Cerebellar cortex (tissue), 1 donor: ENCODE measurements at regions not wholly inside any gene's neighbourhood (a gene's known extent, or its start where the extent isn't known, plus 50 kb on each side); places are given as distances from the start of the nearest gene placed in this dataset.

ENCODE experiments used
- DNase-seq: peaks from one replicate; pipeline ENCODE4 v3.0.0-alpha.2; 2015; ENCODE audit warnings: low spot score

DNA sequence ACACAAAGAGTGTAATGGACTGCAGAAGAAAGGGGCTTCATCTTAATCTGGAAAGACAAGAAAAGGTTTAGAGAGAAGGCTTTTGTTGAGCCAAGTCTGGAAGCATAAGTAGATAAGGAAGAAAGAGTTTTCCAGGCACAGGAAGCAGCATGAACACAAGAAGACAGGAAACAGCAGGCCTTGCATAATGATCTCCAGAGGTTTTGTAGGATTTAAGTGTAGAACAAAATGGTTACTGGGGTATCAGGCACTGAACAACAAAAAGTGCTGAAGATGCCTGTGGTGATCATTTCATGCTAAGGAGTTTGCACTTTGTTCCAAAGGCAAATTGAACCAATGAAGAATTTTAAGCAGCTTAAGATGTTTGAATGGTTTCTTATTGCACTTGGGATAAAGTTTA lies 281.6 kb upstream of the TANK start:
- no peak for DNase-seq

DNA sequence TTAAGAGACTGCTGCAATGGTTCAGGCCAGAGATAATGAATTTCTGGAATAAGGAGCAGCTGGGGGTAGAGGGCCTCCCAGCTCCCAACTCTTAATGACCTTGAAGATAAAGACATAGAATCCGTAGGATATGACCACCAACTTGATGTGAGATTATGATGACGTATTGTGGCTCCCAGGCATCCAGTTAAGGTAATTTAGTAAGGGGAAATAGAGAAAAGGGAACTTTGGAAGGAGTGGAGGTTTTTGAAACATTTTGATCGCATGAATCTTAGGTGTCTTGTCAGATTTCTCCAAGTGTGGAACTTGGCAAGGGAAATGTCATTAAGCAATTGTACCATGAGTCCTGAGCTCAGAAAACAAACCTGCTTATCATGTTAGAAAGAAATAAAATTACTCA lies 277.3 kb upstream of the TANK start:
- DNase-seq = no peak

GRCh38 chr2:160884056-160884455 lies 276.2 kb upstream of the TANK start:
- no peak for DNase-seq

DNA sequence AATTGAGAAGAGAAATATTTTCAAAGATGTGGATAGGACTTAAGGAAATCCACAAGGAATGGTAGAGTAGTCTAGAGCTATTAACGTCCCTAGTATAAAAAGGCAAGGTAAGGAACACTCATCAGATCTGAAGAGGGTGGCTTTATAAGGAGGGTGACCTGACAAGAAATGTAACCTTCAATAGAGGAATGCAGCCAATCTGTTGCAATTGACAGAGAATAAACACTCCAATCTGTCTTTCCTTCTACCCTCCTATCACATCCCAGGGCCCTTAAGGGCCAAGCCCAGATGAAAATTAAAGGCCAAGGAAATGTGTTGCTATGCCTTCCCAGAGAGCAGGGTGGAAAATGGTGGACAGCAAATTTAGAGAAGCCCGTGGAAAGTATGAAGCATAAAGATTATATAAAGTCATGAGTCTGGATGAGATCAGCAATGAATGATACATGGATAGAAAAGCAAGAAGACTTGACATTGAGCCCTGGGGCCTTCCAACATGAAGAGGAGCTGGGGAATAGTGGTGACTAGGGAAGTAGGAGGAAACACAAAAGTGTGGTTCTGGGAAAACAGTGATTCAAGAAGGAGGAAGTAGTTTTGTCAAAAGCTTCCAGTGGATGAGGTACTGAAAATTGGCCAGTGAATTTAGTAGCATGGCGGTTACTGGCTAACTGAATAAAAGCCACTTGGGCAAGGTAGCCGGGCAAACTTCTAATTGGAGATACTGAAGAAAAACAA lies 270.6 kb upstream of the TANK start:
- no peak for DNase-seq

- no peak for DNase-seq
Observed at GRCh38 chr2:160890667-160891352, 269.4 kb upstream of the TANK start.

DNA sequence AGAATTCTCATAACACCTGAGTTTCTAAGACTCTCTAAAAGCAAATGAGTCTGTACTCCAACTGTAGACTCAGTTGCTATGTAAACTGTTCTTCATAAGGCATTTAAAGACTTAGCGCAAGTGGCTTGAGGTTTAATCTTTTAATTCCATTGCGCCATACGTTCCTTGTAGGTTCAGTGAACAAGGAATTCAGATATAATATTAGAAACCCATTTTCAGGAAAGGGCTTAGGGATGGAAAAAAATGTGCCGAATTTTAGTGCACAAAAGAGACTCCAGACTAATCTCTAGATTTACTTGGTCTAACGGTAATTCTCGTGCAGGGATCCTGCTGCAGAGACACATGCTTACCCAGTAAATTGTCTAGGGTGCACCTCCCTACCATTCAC lies 268.9 kb upstream of the TANK start:
- no peak for DNase-seq

DNA sequence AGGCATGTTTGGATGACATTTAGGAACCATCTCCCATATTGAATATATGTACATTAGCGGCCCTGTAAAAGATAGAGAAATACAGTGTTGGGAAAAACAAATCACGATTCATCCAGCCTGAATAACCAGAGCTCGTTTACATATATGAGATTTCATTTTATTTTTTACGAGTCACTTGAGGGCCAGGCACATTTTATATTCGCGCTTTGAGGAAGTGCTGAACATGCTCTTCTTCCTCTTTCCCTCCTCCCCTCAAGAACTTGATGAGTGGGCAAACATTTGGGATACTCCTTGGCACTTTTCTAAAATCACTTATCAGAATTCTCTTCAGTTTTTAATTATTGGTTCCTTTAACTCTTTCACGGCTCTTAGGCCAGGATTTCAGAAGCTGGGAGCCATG lies 268.0 kb upstream of the TANK start:
- no peak for DNase-seq

- DNase-seq = no peak
Observed at GRCh38 chr2:160893581-160893980, 266.6 kb upstream of the TANK start.

GRCh38 chr2:160898581-160899307 lies 261.5 kb upstream of the TANK start:
- DNase-seq = no peak

DNA sequence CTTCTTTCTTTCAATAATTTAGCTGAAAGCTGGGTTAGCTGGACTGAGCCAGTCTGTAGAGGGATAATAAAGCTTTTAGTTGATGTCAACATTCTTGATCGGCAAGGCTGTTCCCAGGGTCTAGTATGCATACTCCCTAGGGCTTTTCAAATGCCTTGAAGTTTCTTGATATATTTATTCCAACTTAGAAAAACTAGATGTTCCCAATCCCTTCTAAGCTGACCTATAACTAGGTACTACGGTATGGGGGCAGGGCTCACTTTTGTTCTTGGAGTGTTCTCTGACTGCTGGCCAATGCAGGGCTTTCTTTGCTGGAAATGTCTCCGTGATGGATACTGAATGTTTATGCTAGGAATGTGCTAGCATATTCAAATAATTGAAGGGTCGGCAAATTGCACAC lies 258.6 kb upstream of the TANK start:
- DNase-seq = no peak

DNA sequence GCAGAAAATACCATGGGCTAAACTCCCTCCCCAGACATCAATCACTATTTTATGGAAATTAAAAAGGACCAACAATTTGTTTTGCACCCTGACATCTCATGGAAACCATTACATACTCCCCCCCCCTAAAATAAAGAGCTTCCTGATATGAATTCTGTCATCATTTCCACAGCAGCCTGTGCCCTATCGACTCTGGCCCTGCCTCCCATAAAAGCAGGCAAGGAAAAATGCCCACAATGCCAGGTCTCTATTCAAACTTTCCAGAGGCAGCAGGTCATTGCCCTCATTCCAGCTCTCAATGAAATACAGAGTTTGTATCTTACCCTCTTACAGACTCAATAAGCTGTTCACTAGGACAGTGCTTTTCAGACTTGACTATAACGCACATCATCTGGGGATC lies 254.4 kb upstream of the TANK start:
- no peak for DNase-seq

DNA sequence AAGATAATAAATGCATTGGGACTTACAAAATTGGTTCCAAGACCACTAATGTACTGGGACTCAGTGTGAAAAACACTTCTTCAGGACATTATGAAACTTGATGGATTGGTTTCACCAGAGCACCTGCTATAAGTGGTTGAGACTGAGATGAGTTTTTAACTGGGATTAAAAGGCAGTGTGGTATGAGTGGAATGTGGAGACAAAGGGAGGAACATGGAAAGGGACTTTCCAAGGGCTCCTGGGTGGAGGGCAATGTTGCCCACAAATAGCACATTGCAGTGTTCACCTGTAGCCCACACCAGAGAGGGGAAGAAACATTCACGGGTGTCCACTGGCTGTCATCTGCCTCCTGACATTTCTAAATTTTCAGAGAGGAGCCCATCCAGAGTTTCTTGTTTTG lies 253.3 kb upstream of the TANK start:
- no peak for DNase-seq

DNA sequence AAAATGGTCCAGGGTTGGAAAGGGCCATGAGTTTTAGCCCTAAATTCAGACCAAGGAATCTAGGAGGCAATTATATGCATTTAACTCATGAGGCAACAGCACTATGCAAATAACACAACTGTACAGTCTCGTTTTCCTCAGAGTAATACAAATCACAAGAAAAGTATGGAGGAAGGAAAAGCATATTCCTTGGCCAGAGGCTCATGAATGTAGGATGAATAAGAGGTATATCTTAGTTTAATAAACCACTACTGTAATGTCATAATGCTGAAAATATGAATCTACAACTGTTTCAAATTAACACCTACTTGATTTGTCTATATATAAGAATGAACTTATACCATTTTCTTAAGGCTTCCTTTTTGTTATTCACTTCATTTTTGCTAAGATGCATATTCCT lies 252.5 kb upstream of the TANK start:
- DNase-seq = no peak

GRCh38 chr2:160908157-160908556 lies 252.1 kb upstream of the TANK start:
- DNase-seq = no peak

- DNase-seq = no peak
Observed at GRCh38 chr2:160909781-160910242, 250.4 kb upstream of the TANK start.

DNA sequence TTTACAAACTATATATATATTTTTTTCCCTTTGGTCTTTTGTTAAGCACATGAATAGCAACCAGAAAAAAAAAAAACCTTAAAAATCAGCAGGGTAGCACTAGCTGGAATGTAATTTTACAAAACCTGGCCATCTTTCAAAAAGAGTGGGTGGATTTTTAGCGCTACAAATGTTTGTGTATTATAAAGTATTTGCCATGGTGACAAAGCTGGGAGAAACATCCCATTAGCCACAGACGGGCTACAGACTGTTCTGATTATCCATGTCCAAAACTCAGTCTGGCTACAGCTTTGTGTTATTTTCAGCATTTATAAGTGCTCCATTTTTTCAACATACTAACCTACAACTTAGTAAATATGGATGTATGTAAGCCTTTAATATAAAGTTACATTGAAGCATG lies 249.5 kb upstream of the TANK start:
- no peak for DNase-seq

GRCh38 chr2:160911258-160911657 lies 249.0 kb upstream of the TANK start:
- no peak for DNase-seq

DNA sequence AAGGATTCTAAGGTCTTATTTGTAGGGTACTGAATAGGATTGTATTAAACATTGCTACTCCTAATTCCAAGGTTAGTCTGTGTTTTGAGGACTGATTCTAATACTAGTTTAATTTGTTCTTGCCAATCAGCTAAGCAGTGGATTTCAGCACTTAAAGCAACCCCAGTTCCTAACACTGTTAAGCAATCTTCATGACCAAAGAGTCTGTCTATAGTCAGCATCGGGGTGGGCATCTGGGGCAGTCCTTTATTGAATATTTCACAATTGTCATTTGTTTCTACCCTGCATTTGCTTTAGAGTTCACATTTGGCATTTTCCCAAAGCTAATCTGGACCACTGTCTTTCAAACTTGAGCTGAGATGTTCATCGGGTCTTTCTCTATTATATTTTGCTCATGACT lies 248.0 kb upstream of the TANK start:
- DNase-seq = no peak

- DNase-seq = no peak
Observed at GRCh38 chr2:160913323-160913722, 246.9 kb upstream of the TANK start.

- DNase-seq = no peak
Observed at GRCh38 chr2:160914217-160914616, 246.0 kb upstream of the TANK start.

GRCh38 chr2:160916300-160916699 lies 243.9 kb upstream of the TANK start:
- no peak for DNase-seq

GRCh38 chr2:160917850-160918249 lies 242.4 kb upstream of the TANK start:
- no peak for DNase-seq

- DNase-seq = no peak
Observed at GRCh38 chr2:160918258-160918657, 242.0 kb upstream of the TANK start.
